ENCODE measurements at regions not wholly inside any gene's neighbourhood (a gene's known extent, or its start where the extent isn't known, plus 50 kb on each side); places are given as distances from the start of the nearest gene placed in this dataset.

- H2AFZ ChIP-seq (ENCODE audit: low read length), result no peak overlapping the region
- H3K79me2 ChIP-seq (ENCODE audit: low read length), result no peaks in the 10 kb centered on the region
- H3F3A ChIP-seq (ENCODE audit: low read length, unreplicated experiment), result no peaks in the 10 kb centered on the region
- ChIA-PET POLR2A (ENCODE audit: unreplicated experiment) (no interaction called here), CTCF (no interaction called here)
- H3K27me3 ChIP-seq (ENCODE audit: low read length), result no peaks in the 10 kb centered on the region
- no peaks in the 10 kb centered on the region for H3K36me3 ChIP-seq (ENCODE audit: low read depth, low read length)
- H3K4me3 ChIP-seq (ENCODE audit: low read length), result no peak overlapping the region
- no peaks in the 10 kb centered on the region for H3K9me2 ChIP-seq (replicated peaks; ENCODE audit: low read length)
- no peak overlapping the region for H3K9ac ChIP-seq (ENCODE audit: low read length)
- H3K4me1 ChIP-seq (ENCODE audit: insufficient read depth, low read length), result no peaks in the 10 kb centered on the region
- no TSS peak for BruUV-seq (replicated peaks)
- TF ChIP-seq EZH2 (IDR thresholded peaks at IDR 0.05; ENCODE audit: low read length, unreplicated experiment) (no peak), CTCF (conservative IDR thresholded peaks at IDR 0.05; ENCODE audit: low read depth, low read length) (no peak), EZH2phosphoT487 (IDR thresholded peaks at IDR 0.05; ENCODE audit: borderline replicate concordance, low read length) (no peak)
- no peak overlapping the region for H3K27ac ChIP-seq (ENCODE audit: low read length)
- no peaks in the 10 kb centered on the region for H3K9me3 ChIP-seq (ENCODE audit: low read length)
- DNase-seq (no peak), ATAC-seq (no peak)
- intact Hi-C loops (cut with micrococcal nuclease), result no loop called here
- no peak overlapping the region for H3K4me2 ChIP-seq (ENCODE audit: low read length)
- H4K20me1 ChIP-seq (ENCODE audit: low read length), result no peaks in the 10 kb centered on the region
Measured at GRCh38 chr20:57970856-57971255, 257.6 kb downstream of the ANKRD60 start.

- CTCF ChIA-PET, result no interaction called here
- H3K4me1 ChIP-seq (ENCODE audit: insufficient read depth, low read length), result no peaks in the 10 kb centered on the region
- H3K79me2 ChIP-seq (ENCODE audit: low read length), result no peaks in the 10 kb centered on the region
- no peak for TF ChIP-seq EZH2 (IDR thresholded peaks at IDR 0.05; ENCODE audit: low read length, unreplicated experiment)
- no peak for TF ChIP-seq EZH2phosphoT487 (IDR thresholded peaks at IDR 0.05; ENCODE audit: borderline replicate concordance, low read length)
- no peaks in the 10 kb centered on the region for H3K27me3 ChIP-seq (ENCODE audit: low read length)
- no peak for ATAC-seq
- H3K27ac ChIP-seq (ENCODE audit: low read length), result no peak overlapping the region
- H3K4me2 ChIP-seq (ENCODE audit: low read length), result no peak overlapping the region
- no peak overlapping the region for H3K9ac ChIP-seq (ENCODE audit: low read length)
- H3K9me2 ChIP-seq (replicated peaks; ENCODE audit: low read length), result no peaks in the 10 kb centered on the region
- H2AFZ ChIP-seq (ENCODE audit: low read length), result no peak overlapping the region
- DNase-seq, result no peak
- no TSS peak for BruUV-seq (replicated peaks)
- no peaks in the 10 kb centered on the region for H3K36me3 ChIP-seq (ENCODE audit: low read depth, low read length)
- no peak overlapping the region for H3K4me3 ChIP-seq (ENCODE audit: low read length)
- intact Hi-C loops (cut with micrococcal nuclease), result no loop called here
- no peaks in the 10 kb centered on the region for H3K9me3 ChIP-seq (ENCODE audit: low read length)
- POLR2A ChIA-PET (ENCODE audit: unreplicated experiment), result no interaction called here
- no peaks in the 10 kb centered on the region for H4K20me1 ChIP-seq (ENCODE audit: low read length)
- H3F3A ChIP-seq (ENCODE audit: low read length, unreplicated experiment), result no peaks in the 10 kb centered on the region
Measured at GRCh38 chr20:57970116-57970515, 258.3 kb downstream of the ANKRD60 start.

GRCh38 chr20:57968120-57968519 is 258.3 kb upstream of the PMEPA1 start:
- DNase-seq (no peak), ATAC-seq (no peak)
- Histone ChIP-seq H4K20me1 (ENCODE audit: low read length) (no peaks in the 10 kb centered on the region), H3K9me2 (replicated peaks; ENCODE audit: low read length) (no peaks in the 10 kb centered on the region), H3K36me3 (ENCODE audit: low read depth, low read length) (no peaks in the 10 kb centered on the region), H3K9ac (ENCODE audit: low read length) (no peak overlapping the region), H2AFZ (ENCODE audit: low read length) (no peak overlapping the region), H3K9me3 (ENCODE audit: low read length) (no peaks in the 10 kb centered on the region), H3K4me2 (ENCODE audit: low read length) (no peak overlapping the region), H3K4me1 (ENCODE audit: insufficient read depth, low read length) (no peaks in the 10 kb centered on the region), H3K79me2 (ENCODE audit: low read length) (no peaks in the 10 kb centered on the region), H3K4me3 (ENCODE audit: low read length) (no peak overlapping the region), H3K27me3 (ENCODE audit: low read length) (no peaks in the 10 kb centered on the region), H3F3A (ENCODE audit: low read length, unreplicated experiment) (no peaks in the 10 kb centered on the region), H3K27ac (ENCODE audit: low read length) (no peak overlapping the region)
- TF ChIP-seq CTCF (conservative IDR thresholded peaks at IDR 0.05; ENCODE audit: low read depth, low read length) (no peak), EZH2phosphoT487 (IDR thresholded peaks at IDR 0.05; ENCODE audit: borderline replicate concordance, low read length) (no peak), EZH2 (IDR thresholded peaks at IDR 0.05; ENCODE audit: low read length, unreplicated experiment) (no peak)
- POLR2A ChIA-PET (ENCODE audit: unreplicated experiment), result no interaction called here
- CTCF ChIA-PET, result no interaction called here
- intact Hi-C loops (cut with micrococcal nuclease), result no loop called here
- no TSS peak for BruUV-seq (replicated peaks)
